ENCODE measurements at regions not wholly inside any gene's neighbourhood (a gene's known extent, or its start where the extent isn't known, plus 50 kb on each side); places are given as distances from the start of the nearest gene placed in this dataset.

DNA sequence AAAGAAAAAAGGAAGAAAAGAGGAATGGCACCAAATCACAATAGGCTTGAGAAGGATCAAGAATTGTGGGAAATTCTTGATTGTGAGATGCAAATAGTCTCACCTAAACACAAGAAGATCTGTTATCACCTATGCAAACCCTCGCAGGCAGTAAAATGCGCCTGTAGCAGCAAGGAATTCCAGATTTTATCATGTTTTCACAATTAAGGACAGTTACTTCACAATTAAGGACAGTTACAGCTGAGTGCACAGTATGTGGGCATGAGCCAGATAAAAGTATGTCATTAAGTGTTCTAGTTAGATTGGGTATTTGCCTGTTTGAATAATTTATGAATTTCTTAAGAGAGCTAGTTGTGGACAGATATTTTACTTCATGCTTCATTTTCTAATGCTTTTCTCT is 336.2 kb downstream of the CDC14C start:
- no peak for DNase-seq

DNA sequence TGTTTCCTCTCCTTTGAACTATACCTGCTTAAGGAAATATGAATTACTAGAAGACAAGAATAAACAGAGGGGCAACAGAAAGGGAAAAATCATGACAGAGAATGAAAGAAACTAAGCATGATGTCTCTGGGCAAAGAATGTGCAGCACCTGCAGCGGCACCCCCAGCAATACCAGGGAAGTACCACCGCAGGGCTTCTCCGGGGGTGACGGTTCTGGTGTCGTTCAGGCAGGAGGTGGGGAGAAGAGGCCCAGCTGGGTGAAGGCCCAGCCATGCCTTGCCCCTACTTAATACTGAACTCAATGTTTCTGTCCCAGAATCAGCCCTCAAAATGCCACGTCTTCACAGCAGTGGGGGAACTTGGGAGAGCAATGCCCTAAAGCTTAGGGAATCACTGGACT is 337.6 kb downstream of the CDC14C start:
- DNase-seq, result no peak

DNA sequence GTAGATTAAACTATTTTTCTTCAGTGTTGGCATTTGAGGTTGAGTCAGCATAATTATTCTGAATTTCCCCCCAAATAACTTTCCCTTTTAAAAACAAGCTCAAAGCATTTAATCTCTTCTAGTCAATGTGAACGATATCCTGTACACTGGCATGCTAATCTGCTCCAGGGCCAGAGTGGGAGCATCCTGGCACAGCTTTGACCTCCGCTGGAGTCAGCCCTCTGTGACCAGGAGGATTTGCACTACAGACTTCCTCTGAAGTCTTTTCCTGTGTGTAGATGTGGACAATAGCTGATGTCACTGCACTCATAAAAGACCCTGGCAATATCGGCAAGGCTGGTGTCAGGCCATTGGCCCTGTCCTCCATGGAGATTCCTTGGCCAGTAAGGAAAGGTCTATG is 340.2 kb downstream of the CDC14C start:
- no peak for DNase-seq

DNA sequence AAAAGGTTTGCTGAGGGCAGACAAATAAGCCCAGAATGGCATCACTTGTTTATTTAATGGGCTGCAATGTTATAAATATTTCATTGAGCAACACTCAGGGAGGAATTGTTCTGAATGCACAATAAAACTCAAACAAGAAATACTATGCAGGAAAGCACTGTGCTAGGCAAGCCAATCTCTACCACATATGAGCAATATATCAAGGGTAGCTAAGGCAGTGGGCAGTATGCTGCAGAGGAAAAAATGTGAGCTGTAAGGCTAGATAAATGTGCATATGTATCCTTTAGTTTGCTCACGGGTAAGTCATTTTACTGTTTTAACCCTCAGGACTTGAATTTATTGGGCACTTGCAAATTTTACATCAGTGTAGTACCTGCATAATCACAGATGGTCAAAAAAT is 349.6 kb downstream of the CDC14C start:
- no peak for DNase-seq

DNA sequence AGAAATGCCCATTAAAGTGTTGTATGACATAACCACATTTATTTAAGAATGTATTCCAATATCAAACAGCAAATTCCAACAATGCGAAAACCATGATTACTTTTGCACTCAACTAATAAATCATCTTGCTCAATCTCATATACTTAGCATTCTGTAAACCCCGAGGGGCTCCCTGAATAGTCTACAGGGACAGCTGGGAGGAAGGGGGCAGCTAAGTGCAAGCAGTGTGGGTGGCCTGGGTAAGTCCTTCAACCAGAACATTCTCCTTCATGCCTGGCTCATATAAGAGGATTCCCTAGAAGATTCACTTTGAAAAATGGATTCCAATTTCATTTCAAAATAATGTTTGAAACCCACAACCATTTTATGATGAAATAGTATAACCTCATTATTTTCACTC is 355.5 kb downstream of the CDC14C start:
- DNase-seq, result no peak

DNA sequence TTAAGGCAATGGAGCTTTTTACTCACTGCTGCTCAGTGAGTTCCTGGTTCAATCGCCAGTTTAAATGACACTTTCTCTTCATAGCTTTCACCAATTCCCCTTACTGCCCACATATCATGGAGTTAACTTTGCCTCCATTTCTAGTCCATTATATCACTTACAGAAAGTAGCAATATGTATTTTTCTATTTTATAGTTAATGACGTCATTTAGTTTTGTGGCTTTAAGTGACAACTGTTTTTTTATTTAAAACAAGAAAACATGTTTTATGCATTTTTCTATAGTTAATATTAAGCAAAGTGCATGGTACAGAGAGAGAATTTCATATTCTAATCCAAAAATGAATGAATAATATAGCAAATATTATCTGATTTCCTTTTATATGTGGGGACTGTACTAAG is 363.3 kb downstream of the CDC14C start:
- no peak for DNase-seq

DNA sequence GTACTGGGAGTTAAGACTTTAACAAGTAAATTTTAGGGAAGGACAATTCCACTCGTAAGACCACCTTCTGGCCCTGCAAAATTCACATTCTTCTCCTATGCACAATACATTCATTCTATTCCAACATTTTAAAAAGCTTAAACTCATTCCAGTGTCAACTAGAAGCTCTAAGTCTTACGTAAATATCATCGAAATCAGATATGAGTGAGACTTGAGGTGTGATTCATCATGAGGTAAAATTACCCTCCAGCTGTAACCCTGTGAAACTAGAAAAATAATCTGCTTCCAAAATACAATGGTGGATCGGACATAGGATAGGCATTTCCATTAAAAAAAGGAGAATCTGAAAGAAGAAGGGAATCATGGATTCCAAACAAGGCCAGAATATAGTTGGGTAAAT is 370.3 kb downstream of the CDC14C start:
- DNase-seq, result no peak

DNA sequence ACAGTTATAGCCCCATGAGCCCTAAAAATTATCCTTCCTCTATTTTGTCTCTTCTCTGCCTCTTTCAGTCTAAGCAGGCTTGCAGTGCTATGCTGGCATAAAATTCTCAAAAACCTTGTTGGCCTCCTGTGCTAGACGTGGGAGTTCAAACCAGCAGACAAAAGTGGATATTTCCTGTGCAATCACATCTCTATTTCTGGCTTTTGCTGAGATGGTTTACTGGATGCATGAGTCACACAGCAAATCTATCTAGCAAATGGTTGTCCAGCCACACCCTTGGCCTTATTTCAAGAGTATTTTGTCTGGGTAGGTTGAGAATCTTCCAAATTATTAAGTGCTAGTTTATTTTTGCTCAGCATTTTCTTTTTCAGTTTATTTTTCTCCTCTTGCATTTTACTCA is 370.8 kb downstream of the CDC14C start:
- DNase-seq, result peak; percentile 63

DNA sequence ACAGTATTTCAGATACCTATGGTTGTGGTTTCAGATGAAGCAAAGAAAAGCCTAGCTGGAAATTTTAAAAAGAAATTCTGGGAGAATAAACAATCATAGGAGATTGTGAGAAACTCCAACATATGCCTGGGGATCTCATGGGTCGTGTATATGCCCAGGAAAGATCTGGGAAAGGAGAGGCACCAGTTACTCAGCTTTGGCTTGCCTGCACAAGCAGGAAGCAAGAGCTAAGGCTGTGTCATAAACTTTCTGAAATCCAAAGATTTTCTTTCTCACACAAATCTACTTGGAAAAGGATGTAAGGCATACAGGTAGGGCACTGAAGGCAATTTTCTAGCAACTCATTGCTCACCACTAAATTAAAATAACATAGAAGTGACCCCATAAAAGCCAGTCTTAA is 373.6 kb downstream of the CDC14C start:
- no peak for DNase-seq

DNA sequence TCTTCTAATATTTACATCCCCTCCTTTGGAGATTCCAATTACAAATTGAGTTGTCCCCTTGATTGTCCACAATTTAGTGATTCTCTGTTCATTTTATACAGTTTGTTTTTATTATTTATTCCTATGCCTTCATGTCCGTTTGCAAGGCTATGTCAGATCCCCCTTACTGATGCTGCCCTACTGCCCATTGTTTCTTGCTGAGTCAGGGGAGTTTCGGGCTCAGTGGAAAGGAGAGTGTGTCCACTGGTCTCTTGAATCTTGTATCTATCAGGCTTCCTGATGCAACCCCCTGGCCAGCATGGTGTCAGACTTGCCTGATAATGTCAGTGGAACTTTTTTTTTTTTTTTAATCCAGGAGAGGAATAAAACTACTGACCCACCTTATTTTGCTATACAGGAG is 384.4 kb downstream of the CDC14C start:
- no peak for DNase-seq

DNA sequence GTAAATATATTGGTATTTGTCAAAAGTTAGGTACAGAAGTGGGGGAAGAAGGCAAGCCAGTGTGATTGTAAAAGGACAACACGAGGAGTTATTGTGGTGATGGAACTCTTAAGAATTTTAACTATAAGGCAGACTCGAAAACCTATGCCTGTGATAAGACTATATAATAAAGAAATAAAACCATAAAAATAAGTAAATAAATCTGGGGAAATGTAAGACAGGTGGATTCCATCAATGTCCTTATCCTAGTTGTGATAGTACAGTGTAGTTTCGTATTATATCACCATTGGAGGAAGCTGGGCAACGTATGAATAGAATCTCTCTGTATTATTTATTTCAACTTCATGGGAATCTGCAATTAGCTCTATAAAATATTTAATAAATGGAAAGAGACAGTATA is 395.7 kb downstream of the CDC14C start:
- DNase-seq, result no peak

DNA sequence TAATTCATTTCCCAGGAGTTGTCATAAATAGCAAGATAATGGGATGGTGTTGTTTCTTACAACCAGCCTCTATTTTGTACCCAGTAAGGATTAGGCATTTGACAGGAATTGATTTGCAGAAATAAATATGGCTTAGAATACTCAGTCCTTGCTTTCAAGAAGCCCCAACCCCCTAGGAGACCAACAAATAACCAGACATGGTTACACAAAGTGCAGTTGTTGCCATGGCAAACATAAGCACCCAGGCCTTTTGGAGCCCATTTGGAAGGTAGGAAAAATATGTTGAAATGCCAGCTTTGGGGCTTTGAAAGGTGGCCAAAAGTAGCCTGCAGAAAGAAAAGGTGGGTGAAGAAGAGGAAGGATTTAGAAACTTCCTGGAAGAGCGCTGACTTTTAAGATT is 397.5 kb downstream of the CDC14C start:
- DNase-seq, result no peak

DNA sequence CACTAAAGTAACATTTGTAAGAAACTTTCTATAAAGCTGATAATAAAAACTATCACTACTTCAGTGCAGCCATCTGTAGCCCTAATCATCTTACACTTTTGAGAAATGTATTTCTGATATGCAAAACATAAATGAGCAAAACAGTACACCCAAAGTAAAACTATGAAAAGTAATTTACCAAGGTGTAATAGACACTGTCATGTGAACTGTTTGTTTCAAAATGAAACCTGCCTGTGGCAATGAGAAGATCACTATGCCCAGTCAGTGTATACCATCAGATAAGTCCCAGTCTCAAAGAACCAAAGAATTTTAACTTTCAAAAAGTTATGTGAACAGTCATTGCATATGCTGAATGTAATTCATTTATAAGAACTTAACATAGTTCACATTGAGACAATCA is 398.1 kb downstream of the CDC14C start:
- DNase-seq, result no peak

DNA sequence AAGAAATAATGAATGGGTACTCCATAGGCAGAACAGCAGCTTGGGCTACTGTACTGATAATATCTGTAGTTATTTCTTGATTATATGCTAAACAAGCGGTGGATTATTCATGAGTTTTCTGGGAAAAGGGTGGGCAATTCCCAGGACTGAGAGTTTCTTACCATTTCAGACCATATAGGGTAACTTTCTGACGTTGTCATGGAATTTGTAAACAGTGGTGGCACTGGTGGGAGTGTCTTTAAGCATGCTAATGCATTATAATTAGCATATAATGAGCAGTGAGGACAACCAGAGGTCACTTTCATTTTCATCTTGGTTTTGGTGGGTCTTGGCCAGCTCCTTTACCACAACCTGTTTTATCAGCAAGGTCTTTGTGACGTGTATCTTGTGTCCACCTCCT is 399.7 kb downstream of the CDC14C start:
- no peak for DNase-seq

DNA sequence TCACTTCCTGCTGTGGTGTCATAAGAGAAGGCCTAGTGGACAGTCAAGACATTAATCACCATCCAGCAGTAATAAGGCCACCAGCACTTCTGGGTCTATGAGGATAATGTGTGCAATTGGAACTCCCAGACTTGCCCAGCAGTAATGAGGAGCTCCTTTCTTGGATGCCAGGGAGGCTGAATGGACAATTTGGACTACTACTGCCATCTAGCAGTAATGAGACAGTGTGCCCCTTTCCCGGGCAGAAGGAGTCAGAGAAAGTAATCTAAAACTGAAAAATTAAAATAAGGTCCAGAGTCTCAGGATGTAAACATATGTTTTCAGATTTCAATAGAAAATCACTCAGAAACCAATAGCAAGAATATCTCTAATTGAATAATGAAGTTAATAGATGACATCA is 400.4 kb downstream of the CDC14C start:
- DNase-seq, result peak; percentile 11

DNA sequence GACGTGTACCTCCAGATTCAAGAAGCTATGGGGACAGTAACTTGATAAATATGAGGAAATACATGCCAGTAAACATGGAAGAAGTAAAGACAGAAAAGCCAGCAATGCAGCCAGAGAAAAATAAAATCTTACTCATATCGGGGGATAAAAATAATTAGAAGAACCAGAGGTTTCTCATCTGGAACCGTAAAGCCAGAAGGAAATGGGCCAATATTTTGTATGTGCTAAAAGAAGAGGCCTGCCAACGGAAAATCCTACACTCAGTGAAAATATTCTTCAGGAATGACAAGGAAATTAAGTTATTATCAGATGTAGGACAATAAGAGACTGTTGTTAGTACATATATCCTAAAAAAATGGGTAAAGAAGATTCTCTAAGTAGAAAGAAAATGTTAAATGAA is 401.2 kb downstream of the CDC14C start:
- DNase-seq, result no peak

DNA sequence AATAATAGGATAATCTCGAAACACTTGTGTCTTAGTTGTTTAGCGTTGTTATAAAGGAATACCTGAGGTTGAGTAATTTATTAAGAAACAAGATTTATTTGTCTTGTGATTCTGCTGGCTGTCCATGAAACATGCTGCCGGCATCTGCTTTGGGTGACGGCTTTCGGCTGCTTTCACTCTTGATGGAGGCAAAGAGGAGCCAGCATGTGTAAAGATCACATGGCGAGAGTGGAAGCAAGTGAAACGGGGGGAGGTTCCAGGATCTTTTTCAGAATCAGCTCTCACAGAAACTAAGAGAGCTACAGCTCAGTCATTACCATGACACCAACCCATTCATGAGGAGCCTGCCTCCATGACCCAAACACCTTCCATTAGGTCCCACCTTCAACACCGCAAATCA is 402.8 kb downstream of the CDC14C start:
- DNase-seq, result no peak

DNA sequence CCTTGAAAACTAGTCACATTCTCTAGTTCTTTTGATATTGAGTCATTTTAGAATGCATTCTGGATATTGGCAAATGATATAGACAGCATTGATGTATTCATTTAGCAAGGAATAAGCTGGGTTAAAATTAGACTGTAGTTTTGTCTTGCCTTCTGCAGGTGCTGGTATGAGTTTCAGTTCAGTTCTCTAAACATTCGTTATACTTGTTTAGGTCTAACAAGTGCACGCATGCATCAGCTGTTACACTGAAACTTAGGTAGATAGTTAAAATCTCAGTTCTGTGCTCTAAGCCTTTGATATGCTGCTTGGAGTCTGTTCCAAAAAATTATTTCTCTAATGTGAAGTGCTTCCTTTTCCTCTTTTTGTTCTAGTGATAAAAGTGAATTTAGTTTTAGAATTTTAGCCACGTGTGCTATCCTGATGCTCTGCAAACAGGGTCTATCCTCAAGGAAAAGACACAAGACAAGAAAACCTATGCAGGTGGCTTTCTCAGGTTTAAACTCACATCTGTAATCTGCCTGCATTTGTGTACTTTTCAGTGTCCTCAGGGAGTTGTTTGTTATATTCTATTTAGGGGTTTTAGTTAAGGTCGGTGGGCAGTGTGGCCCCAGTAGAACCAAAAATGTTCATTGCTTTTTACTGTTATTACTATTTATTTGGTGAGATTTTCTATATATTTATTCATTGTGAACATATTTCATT is 409.0 kb downstream of the CDC14C start:
- DNase-seq, result no peak

DNA sequence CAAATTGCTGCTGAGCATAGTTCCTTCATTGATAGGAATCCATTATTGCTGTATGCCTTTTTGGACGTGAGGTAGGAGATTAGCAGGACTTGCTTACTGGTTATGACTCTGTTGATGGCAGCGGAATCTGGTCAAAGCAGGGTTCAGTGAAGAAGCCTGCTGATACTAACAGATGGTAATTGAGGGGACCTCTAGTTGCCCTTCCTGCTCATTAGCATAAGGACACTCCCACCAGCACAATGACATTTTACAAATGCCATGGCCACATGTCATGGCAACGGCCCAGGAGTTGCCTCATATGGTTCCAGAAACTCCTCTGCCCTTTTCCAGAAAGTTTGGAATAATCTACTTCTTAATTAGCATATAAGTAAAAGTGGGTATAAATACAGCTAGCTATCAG is 417.5 kb downstream of the CDC14C start:
- no peak for DNase-seq

DNA sequence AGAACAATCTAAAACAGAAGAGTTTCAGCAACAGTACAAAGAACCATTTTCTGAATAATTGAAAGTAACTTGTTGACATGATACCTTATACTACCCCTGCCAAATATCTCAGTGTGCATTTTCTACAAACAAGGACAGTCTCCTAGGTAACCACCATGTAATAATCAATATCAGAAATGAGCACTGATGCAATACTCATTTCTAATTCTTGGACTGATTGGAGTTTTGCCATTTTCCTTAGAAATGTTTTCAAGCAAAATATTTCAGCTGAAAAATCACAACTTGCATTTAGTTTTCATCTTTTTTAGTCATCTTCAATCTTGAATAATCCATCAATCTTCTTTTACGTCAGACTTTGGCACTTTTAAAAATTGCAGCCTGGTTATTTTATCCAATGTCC is 420.2 kb downstream of the CDC14C start:
- peak; percentile 13 for DNase-seq

DNA sequence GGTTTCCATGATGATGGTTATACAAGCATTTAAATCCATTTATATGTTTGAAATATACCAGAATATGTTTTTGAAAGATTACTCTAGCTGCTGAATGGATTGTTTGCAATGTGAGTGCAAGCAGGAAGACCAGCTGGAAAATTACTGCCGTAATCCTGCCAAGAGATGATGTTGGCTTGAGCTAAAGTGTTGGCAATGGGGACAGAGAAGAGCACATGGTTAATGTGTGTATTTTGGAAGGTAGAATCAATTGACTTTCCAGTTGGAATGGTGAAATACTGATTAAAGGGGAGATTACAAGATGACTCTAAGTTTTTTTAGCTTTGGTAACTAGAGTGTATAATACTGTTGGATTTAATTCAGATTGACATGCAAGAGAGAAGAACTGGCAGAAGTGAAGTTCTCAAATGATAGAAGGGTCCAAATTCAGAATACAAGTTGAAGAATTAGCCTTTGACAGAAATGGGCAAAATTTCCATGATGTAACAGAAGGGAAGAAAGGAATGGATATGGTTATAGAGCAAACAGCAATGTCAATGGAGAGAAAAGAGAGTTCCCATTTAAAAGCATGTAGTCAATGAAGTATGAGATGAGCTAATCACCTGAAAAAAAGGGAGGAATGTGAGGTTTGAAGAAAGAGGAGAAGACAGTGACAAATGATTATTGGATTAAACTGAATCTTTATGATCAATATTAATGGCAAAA is 422.0 kb downstream of the CDC14C start:
- DNase-seq, result peak; percentile 100

DNA sequence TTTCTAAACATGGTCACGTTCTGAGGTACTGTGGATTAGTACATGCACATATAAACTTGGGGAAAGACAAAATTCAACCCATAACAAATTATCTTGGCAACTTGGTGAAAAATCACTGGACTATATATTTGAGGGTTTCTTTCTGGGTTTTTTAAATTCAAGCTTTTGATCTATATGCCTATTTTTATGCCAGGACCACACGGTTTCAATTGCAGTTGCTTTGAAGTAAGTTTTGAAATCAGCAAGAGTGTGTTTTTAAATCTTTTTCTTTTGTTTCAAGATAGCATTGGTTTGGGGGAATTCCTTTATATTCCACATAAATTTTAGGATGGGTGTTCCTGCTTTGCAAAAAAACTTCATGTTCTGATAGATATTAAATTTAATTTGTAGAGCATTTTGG is 406.4 kb upstream of the VWC2 start:
- no peak for DNase-seq

DNA sequence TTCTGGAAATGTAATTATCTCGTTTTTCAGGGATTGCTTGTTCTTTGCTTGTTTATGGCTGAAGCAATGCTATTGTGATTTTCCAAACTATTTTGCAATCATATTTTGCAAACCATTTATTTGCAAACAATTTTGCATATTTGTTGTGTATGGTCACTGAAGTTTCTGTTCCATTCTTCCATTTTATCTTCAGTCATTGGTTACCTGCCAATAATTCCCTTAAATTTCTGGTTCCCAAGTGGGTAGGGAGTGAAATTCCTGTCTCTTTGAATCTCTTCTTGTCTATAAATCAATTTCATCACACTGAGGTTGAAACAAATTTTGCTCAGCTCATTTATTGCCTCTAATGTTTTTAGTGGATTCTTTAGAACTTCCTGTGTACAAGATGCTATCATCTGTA is 401.7 kb upstream of the VWC2 start:
- no peak for DNase-seq

DNA sequence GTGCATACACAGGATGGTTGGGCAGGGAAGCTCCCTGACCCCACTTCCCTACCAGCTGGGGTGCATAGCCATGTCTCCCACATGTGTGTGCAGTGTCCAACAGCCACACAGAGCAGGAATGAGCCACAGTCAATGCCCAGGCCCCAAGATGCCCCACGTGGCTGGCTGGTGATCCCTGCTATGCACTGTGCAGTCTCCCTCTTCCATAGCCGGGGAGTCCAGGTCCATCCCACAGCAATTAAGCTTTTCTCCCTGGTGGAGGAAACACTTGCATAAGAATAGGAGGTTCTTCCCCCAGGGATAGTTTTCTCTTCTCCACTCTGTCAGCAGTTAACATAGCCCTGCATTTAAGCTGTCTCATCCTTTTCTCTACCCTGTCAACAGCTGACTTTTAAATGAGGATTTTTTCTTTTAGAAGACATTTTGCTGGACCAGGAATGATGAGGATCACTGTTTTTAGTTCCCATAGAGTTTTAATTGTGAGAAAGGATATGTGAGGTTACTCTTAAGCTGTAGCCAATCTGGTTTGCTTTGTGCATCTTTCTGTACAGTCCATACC is 396.5 kb upstream of the VWC2 start:
- DNase-seq, result no peak

DNA sequence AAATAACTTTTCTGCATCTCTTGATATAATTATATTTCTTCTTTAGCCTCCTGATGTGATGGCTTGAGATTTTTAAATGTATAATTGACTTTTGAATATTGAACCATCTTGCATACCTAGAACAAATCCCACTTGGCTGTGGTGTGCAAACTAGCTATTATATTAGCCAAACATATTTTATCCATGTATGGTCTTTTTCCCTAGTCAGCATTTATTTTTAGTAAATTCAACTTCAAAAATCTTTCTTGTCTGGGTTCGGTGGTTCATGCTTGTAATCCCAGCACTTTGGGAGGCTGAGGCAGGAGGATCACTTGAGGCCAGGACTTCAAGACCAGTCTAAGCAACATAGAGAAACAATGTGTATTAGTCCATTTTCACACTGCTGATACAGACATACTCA is 386.6 kb upstream of the VWC2 start:
- DNase-seq, result no peak

All from NCI-H446 treated with DMSO at 0.1 percent for 48 hours (cell line).